T-helper 2 cell (primary cell): ENCODE measurements at regions not wholly inside any gene's neighbourhood (a gene's known extent, or its start where the extent isn't known, plus 50 kb on each side); places are given as distances from the start of the nearest gene placed in this dataset.

ENCODE experiments used
- DNase-seq, 5 experiments: peaks; one replicate each; pipeline versions ENCODE4 v3.0.0 to v3.0.0-alpha.2; 2012 to 2022

- no peak for DNase-seq
Observed at GRCh38 chr10:55353414-55353813, 552.4 kb upstream of the PCDH15 start.

- no peak for DNase-seq
Observed at GRCh38 chr10:55351431-55351830, 550.4 kb upstream of the PCDH15 start.

- no peak for DNase-seq
Observed at GRCh38 chr10:55348534-55348933, 547.5 kb upstream of the PCDH15 start.

GRCh38 chr10:55330486-55330885 lies 529.5 kb upstream of the PCDH15 start:
- no peak for DNase-seq

- no peak for DNase-seq
Observed at GRCh38 chr10:55329796-55330195, 528.8 kb upstream of the PCDH15 start.

GRCh38 chr10:55320187-55320700 lies 519.2 kb upstream of the PCDH15 start:
- DNase-seq = no peak

- DNase-seq = no peak
Observed at GRCh38 chr10:55311848-55312635, 511.0 kb upstream of the PCDH15 start.

- DNase-seq = no peak
Observed at GRCh38 chr10:55310143-55310542, 509.1 kb upstream of the PCDH15 start.

- no peak for DNase-seq
Observed at GRCh38 chr10:55305285-55305684, 504.3 kb upstream of the PCDH15 start.

GRCh38 chr10:55287346-55287745 lies 486.3 kb upstream of the PCDH15 start:
- DNase-seq = no peak

- no peak for DNase-seq
Observed at GRCh38 chr10:55283031-55283430, 482.0 kb upstream of the PCDH15 start.

- DNase-seq = no peak
Observed at GRCh38 chr10:55280696-55281095, 479.7 kb upstream of the PCDH15 start.

- DNase-seq = no peak
Observed at GRCh38 chr10:55277549-55277948, 476.5 kb upstream of the PCDH15 start.

- no peak for DNase-seq
Observed at GRCh38 chr10:55274367-55274766, 473.3 kb upstream of the PCDH15 start.

GRCh38 chr10:55273946-55274345 lies 472.9 kb upstream of the PCDH15 start:
- DNase-seq = no peak

GRCh38 chr10:55272886-55273285 lies 471.9 kb upstream of the PCDH15 start:
- DNase-seq = no peak

GRCh38 chr10:55266797-55267196 lies 465.8 kb upstream of the PCDH15 start:
- DNase-seq = no peak

- no peak for DNase-seq
Observed at GRCh38 chr10:55263327-55263726, 462.3 kb upstream of the PCDH15 start.

- no peak for DNase-seq
Observed at GRCh38 chr10:55242544-55242943, 441.5 kb upstream of the PCDH15 start.

- DNase-seq = no peak
Observed at GRCh38 chr10:55237462-55237861, 436.4 kb upstream of the PCDH15 start.

- no peak for DNase-seq
Observed at GRCh38 chr10:55233505-55233904, 432.5 kb upstream of the PCDH15 start.

GRCh38 chr10:55233090-55233489 lies 432.1 kb upstream of the PCDH15 start:
- DNase-seq = no peak

- DNase-seq = no peak
Observed at GRCh38 chr10:55232553-55232952, 431.5 kb upstream of the PCDH15 start.

GRCh38 chr10:55227967-55228366 lies 426.9 kb upstream of the PCDH15 start:
- no peak for DNase-seq
